RWPE2 (cell line): ENCODE measurements at regions not wholly inside any gene's neighbourhood (a gene's known extent, or its start where the extent isn't known, plus 50 kb on each side); places are given as distances from the start of the nearest gene placed in this dataset.

Source experiments
- ATAC-seq: fragments of 200-7000 bp; cut with Tn5 transposase; 3 replicates; pipeline ENCODE4 v1.9.1; 2021; ENCODE audit warnings: low read depth
- DNase-seq: peaks from one replicate; pipeline ENCODE4 v3.0.0-alpha.2; 2020; ENCODE audit warnings: low spot score
- H3K27ac ChIP-seq: fragments of 450-650 bp; 2 replicates; pipeline ENCODE4 v1.5.1; 2017; ENCODE audit warnings: mild to moderate bottlenecking; ENCODE audit not compliant: poor library complexity, severe bottlenecking
- H3K27me3 ChIP-seq: fragments of 250-450 bp; sonication (Bioruptor Pico); 2 replicates; pipeline ENCODE4 v1.5.1; 2021; ENCODE audit warnings: mild to moderate bottlenecking, moderate library complexity; ENCODE audit not compliant: insufficient read depth, poor library complexity, severe bottlenecking
- H3K36me3 ChIP-seq: fragments of 250-450 bp; sonication (Bioruptor Pico); 2 replicates; pipeline ENCODE4 v1.5.1; 2020; ENCODE audit warnings: low read depth, mild to moderate bottlenecking, moderate library complexity
- H3K4me1 ChIP-seq: fragments of 250-450 bp; sonication (Bioruptor Pico); 2 replicates; pipeline ENCODE4 v1.5.1; 2021; ENCODE audit warnings: mild to moderate bottlenecking, moderate library complexity; ENCODE audit not compliant: insufficient read depth, poor library complexity, severe bottlenecking
- H3K4me3 ChIP-seq: fragments of 250-450 bp; sonication (Bioruptor Pico); 2 replicates; pipeline ENCODE4 v1.5.1; 2021; ENCODE audit warnings: mild to moderate bottlenecking, moderate library complexity; ENCODE audit not compliant: severe bottlenecking
- H3K9me3 ChIP-seq: fragments of 250-450 bp; sonication (Bioruptor Pico); 2 replicates; pipeline ENCODE4 v1.5.1; 2021; ENCODE audit warnings: mild to moderate bottlenecking, moderate library complexity; ENCODE audit not compliant: severe bottlenecking
- CTCF ChIP-seq: fragments of 450-650 bp; IDR thresholded peaks from one replicate; pipeline ENCODE4 v1.5.1; 2017; ENCODE audit warnings: mild to moderate bottlenecking, moderate library complexity; ENCODE audit not compliant: poor library complexity, severe bottlenecking

GRCh38 chr4:129346734-129347133, 250.8 kb downstream of the C4orf33 start:
- no peaks in the 10 kb centered on the region for H3K9me3 ChIP-seq
- ATAC-seq (no peak), DNase-seq (no peak)
- TF ChIP-seq CTCF, result no peak
- no peaks in the 10 kb centered on the region for H3K27me3 ChIP-seq
- no peaks in the 10 kb centered on the region for H3K36me3 ChIP-seq
- H3K4me3 ChIP-seq, result no peak overlapping the region
- peaks cover 11% of the 10 kb centered on the region for H3K4me1 ChIP-seq
- no peak overlapping the region for H3K27ac ChIP-seq

- DNase-seq, result no peak
- no peaks in the 10 kb centered on the region for H3K27me3 ChIP-seq
- no peak overlapping the region for H3K4me3 ChIP-seq
- H3K27ac ChIP-seq, result no peak overlapping the region
- H3K4me1 ChIP-seq, result no peaks in the 10 kb centered on the region
- H3K9me3 ChIP-seq, result no peaks in the 10 kb centered on the region
- H3K36me3 ChIP-seq, result no peaks in the 10 kb centered on the region
- ATAC-seq, result peak; percentile 35; the same call in 1 of the 3 replicates
- TF ChIP-seq CTCF, result no peak
These were observed 255.1 kb downstream of the C4orf33 start for GRCh38 chr4:129350834-129351721.

- H3K27me3 ChIP-seq, result no peaks in the 10 kb centered on the region
- H3K27ac ChIP-seq, result no peak overlapping the region
- DNase-seq, result no peak
These were observed 256.5 kb downstream of the C4orf33 start for GRCh38 chr4:129352480-129352879.

GRCh38 chr4:129353490-129353889, 257.5 kb downstream of the C4orf33 start:
- no peak overlapping the region for H3K4me3 ChIP-seq
- H3K36me3 ChIP-seq, result no peaks in the 10 kb centered on the region
- H3K9me3 ChIP-seq, result no peaks in the 10 kb centered on the region
- H3K27me3 ChIP-seq, result no peaks in the 10 kb centered on the region
- peaks cover 3% of the 10 kb centered on the region for H3K4me1 ChIP-seq
- ATAC-seq (no peak), DNase-seq (no peak)
- no peak for TF ChIP-seq CTCF
- no peak overlapping the region for H3K27ac ChIP-seq

More at GRCh38 chr4:129352480-129352879, 256.5 kb downstream of the C4orf33 start:
- ATAC-seq, result no peak
- Histone ChIP-seq H3K36me3 (no peaks in the 10 kb centered on the region), H3K4me1 (no peaks in the 10 kb centered on the region), H3K4me3 (no peak overlapping the region), H3K9me3 (no peaks in the 10 kb centered on the region)
- TF ChIP-seq CTCF, result no peak

- DNase-seq, result no peak
- no peaks in the 10 kb centered on the region for H3K36me3 ChIP-seq
- H3K27me3 ChIP-seq, result peaks cover 3% of the 10 kb centered on the region
- H3K27ac ChIP-seq, result no peak overlapping the region
- no peak for TF ChIP-seq CTCF
- no peak for ATAC-seq
- no peak overlapping the region for H3K4me3 ChIP-seq
- no peaks in the 10 kb centered on the region for H3K9me3 ChIP-seq
- H3K4me1 ChIP-seq, result peaks cover 3% of the 10 kb centered on the region
These were observed 259.1 kb downstream of the C4orf33 start for GRCh38 chr4:129355031-129355430.
